22Rv1 (cell line): ENCODE measurements at regions not wholly inside any gene's neighbourhood (a gene's known extent, or its start where the extent isn't known, plus 50 kb on each side); places are given as distances from the start of the nearest gene placed in this dataset.
"Not testable (repeated sequence)": the region's sequence is repeated elsewhere in the genome, so short reads cannot be mapped to it uniquely, and the experiment has no call there.

ENCODE experiments used
- H3K27ac ChIP-seq: fragments of 450-650 bp; 2 replicates; pipeline ENCODE4 v1.5.1; 2017
- ZFX ChIP-seq: fragments of 450-650 bp; IDR thresholded peaks from 2 replicates; pipeline ENCODE4 v1.6.1; 2017; ENCODE audit warnings: antibody characterized with exemption, borderline replicate concordance
- TF ChIP-seq, protein P1 (sequence below): fragments of 450-650 bp; IDR thresholded peaks from 2 replicates; pipeline ENCODE4 v1.5.1; 2017; ENCODE audit warnings: mild to moderate bottlenecking

DNA sequence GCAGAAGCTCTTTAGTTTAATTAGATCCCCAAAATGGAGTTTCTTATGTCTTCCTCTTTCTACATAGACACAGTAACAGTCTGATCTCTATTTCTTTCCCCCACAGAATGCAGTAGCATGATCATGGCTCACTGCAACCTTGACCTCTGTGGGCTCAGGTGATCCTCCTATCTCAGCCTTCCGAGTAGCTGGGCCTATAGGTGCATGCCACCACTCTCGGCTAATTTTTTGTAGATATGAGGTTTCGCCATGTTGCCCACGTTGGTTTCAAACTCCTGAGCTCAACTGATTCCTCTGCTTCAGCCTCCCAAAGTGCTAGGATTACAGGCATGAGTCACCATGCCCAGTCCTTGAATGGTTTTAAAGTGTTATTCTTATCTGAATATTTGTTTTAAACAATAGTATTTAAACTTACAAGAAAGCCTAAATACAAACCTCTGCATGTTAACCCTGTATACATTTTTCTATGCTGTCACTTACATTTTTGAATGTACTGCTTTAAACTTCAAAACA lies 120.6 kb downstream of the GOSR1 start:
- no peak overlapping the region for H3K27ac ChIP-seq
- no peak for TF ChIP-seq ZFX
- TF ChIP-seq, protein P1, sequence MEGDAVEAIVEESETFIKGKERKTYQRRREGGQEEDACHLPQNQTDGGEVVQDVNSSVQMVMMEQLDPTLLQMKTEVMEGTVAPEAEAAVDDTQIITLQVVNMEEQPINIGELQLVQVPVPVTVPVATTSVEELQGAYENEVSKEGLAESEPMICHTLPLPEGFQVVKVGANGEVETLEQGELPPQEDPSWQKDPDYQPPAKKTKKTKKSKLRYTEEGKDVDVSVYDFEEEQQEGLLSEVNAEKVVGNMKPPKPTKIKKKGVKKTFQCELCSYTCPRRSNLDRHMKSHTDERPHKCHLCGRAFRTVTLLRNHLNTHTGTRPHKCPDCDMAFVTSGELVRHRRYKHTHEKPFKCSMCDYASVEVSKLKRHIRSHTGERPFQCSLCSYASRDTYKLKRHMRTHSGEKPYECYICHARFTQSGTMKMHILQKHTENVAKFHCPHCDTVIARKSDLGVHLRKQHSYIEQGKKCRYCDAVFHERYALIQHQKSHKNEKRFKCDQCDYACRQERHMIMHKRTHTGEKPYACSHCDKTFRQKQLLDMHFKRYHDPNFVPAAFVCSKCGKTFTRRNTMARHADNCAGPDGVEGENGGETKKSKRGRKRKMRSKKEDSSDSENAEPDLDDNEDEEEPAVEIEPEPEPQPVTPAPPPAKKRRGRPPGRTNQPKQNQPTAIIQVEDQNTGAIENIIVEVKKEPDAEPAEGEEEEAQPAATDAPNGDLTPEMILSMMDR, result no peak

DNA sequence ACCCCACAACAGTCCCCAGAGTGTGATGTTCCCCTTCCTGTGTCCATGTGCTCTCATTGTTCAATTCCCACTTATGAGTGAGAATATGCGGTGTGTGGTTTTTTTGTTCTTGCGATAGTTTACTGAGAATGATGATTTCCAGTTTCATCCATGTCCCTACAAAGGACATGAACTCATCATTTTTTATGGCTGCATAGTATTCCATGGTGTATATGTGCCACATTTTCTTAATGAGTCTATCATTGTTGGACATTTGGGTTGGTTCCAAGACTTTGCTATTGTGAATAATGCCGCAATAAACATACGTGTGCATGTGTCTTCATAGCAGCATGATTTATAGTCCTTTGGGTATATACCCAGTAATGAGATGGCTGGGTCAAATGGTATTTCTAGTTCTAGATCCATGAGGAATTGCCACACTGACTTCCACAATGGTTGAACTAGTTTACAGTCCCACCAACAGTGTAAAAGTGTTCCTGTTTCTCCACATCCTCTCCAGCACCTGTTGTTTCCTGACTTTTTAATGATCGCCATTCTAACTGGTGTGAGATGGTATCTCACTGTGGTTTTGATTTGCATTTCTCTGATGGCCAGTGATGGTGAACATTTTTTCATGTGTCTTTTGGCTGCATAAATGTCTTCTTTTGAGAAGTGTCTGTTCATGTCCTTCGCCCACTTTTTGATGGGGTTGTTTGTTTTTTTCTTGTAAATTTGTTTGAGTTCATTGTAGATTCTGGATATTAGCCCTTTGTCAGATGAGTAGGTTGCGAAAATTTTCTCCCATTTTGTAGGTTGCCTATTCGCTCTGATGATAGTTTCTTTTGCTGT lies 120.0 kb downstream of the GOSR1 start:
- not testable (repeated sequence) for H3K27ac ChIP-seq

DNA sequence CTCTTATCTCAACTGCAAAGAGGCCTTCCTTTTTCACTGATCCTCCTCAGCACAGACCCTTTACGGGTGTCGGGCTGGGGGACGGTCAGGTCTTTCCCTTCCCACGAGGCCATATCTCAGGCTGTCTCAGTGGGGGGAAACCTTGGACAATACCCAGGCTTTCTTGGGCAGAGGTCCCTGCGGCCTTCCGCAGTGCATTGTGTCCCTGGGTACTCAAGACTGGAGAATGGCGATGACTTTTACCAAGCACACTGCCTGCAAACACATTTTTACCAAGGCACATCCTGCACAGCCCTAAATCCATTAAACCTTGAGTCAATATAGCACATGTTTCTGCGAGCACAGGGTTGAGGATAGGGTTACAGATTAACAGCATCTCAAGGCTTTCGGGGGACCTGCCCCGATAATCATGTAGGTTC lies 117.8 kb downstream of the GOSR1 start:
- H3K27ac ChIP-seq, result not testable (repeated sequence)

DNA sequence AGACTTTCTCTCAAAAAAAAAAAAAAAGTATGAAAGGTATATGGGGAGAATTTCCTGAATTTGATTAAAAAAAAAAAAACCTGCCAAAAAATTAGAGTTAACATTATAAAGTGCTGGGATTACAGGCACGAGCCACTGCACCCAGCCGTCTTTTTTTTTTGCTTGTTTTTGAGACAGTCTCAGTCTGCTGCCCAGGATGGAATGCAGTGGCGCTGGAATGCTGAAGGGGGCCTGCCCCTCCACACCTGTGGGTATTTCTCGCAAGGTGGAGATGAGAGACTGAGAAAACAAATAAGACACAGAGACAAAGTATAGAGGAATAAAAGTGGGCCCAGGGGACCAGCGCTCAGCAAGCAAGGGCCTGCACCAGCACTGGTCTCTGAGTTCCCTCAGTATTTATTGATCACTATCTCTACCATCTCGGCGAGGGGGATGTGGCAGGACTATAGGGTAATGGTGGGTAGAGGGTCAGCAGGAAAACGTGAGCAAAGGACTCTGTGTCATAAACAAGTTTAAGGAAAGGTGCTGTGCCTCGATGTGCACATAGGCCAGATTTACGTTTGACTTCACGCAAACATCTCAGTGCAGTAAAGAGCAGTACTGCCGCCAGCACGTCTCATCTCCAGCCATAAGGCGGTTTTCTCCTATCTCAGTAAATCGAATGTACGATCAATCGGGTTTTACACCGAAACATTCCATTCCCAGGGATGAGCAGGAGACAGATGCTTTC lies 117.2 kb downstream of the GOSR1 start:
- no peak overlapping the region for H3K27ac ChIP-seq
- no peak for TF ChIP-seq ZFX
- TF ChIP-seq, protein P1, result no peak

DNA sequence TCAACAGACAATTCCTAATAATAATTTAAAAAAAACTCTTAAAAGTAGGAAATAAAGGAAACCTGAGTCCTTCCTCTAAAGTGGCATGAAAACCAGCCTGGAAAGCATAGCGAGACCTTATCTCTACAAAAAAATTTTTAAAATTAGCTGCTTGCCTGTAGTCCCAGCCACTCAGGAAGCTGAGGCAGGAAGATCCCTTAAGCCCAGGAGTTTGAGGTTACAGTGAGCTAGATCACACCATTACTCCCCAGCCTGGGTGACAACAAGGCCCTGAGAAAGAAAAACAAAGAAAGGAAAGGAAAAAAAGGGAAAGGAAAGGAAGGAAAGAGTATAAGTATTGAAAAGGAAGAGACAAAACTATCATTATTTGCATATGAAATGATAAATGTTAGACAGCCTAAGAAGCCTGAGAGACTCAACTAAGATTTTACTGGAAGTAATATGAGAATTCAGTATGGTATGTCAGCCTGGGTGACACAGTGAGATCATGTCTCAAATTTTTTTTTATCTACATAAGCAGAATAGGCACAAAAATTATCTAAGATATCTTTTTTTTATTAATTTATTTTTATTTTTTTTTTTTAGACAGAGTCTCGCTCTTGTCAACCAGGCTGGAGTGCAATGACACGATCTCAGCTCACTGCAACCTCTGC lies 113.0 kb downstream of the GOSR1 start:
- TF ChIP-seq ZFX, result no peak
- TF ChIP-seq, protein P1, result no peak
- no peak overlapping the region for H3K27ac ChIP-seq

DNA sequence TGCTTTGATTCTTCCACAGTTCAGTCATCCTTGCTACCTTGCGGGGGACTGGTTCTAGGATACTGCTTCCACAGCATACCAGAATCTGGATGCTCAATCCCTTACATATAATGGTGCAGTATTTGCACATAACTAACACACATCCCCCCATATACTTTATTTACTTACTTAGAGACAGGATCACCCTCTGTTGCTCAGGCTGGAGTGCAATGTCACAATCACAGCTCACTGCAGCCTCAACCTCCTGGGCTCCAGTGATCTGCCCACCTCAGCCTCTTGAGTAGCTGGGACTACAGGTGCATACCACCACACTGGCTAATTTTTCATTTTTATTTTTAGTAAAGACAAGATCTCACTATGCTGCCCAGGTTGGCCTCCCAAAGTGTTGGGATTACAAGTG lies 112.2 kb downstream of the GOSR1 start:
- no peak overlapping the region for H3K27ac ChIP-seq

DNA sequence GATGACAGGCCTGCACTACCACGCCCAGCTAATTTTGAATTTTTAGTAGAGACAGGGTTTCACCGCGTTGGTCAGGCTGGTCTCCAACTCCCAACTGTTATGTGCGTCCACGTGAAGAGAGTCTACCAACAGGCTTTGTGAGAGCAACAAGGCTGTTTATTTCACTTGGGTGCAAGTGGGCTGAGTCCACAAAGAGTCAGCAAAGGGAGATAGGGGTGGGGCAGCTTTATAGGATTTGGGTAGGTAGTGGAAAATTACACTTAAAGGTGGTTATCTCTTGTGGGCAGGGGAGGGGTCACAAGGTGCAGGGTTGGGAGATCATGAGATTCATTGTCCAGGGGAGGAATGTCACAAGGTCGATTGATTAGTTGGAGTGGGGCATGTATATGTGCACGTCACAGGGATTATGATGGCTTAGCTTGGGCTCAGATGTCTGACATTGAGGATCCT lies 111.6 kb downstream of the GOSR1 start:
- no peak overlapping the region for H3K27ac ChIP-seq
- TF ChIP-seq ZFX, result no peak
- TF ChIP-seq, protein P1, result no peak

More for the DNA sequence above, 112.2 kb downstream of the GOSR1 start:
- TF ChIP-seq ZFX, result no peak

DNA sequence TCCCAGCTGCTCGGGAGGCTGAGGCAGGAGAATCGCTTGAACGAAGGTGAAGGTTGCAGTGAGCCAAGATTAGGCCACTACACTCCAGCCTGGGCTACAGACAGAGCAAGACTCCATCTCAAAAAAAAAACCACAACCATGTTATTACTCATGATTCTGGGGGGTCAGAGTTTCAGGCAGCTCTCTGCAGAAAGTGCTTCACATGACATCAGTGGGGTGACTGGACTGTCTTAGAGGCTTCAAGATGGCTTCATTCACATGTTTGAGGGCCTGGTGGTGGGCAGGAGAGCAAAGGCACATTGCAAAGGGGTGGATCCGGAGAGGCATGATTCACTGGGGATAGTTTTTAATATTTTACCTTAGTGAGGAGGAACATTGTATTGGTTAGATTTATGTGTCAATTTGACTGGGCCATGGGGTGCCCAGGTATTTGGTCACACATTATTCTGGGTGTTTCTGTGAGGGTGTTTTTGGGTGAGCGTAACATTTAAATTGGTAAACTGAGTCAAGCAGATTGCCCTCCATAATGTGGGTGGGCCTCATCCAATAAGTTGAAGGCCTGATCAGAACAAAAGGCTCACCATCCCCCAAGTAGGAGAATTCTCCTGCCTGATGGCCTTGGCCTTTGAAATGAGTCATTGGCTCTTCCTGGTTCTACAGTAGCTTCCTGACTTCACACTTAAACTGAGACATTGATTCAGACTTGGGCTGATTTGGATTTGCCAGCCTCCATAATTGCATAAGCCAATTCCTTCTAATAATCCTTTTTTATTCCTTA lies 109.8 kb downstream of the GOSR1 start:
- TF ChIP-seq ZFX, result no peak
- TF ChIP-seq, protein P1, result no peak
- H3K27ac ChIP-seq, result no peak overlapping the region
